Tibial nerve (tissue), 3 donors: ENCODE measurements at regions not wholly inside any gene's neighbourhood (a gene's known extent, or its start where the extent isn't known, plus 50 kb on each side); places are given as distances from the start of the nearest gene placed in this dataset.

Experiments
- POLR2A ChIP-seq, 2 donors: fragments of 450-650 bp; IDR thresholded peaks; one replicate each; pipeline ENCODE4 v1.6.1; 2017; ENCODE audit warnings: antibody characterized with exemption in 2 of 2, mild to moderate bottlenecking in 2 of 2, moderate library complexity in 2 of 2
- TF ChIP-seq, protein P1 (sequence below), 5 experiments: fragments of 200-600 bp in 3 of 5; fragments of 450-650 bp in 2 of 5; sonication (generic) in 3 of 5; IDR thresholded peaks; one replicate each; pipeline ENCODE4 v1.5.1; 2016 to 2019; ENCODE audit warnings: antibody characterized with exemption in 5 of 5, mild to moderate bottlenecking in 3 of 5, moderate library complexity in 2 of 5

DNA sequence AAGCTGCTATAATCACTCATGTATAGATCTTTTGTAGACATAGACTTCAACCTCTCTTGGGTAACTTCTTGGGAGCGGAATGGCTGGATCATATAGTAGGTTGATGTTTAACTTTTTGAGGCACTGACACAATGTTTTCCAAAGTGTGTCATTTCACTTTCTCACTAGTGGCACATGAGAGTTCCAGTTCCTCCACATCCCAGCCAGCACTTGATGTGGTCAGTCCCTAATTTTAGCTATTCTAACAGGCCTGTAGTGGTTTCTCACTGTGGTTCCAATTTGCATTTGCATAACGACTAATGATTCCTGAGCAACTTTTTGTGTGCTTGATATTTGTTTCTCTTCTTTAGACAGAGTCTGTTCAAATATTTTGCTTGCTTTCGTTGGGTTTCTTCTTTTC lies 221.3 kb downstream of the DLL1 start:
- TF ChIP-seq, protein P1, sequence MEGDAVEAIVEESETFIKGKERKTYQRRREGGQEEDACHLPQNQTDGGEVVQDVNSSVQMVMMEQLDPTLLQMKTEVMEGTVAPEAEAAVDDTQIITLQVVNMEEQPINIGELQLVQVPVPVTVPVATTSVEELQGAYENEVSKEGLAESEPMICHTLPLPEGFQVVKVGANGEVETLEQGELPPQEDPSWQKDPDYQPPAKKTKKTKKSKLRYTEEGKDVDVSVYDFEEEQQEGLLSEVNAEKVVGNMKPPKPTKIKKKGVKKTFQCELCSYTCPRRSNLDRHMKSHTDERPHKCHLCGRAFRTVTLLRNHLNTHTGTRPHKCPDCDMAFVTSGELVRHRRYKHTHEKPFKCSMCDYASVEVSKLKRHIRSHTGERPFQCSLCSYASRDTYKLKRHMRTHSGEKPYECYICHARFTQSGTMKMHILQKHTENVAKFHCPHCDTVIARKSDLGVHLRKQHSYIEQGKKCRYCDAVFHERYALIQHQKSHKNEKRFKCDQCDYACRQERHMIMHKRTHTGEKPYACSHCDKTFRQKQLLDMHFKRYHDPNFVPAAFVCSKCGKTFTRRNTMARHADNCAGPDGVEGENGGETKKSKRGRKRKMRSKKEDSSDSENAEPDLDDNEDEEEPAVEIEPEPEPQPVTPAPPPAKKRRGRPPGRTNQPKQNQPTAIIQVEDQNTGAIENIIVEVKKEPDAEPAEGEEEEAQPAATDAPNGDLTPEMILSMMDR (IDR thresholded peaks at IDR 0.05) = no peak
- TF ChIP-seq POLR2A (IDR thresholded peaks at IDR 0.05) = no peak
